GM11168 (cell line): ENCODE measurements at regions not wholly inside any gene's neighbourhood (a gene's known extent, or its start where the extent isn't known, plus 50 kb on each side); places are given as distances from the start of the nearest gene placed in this dataset.
"Not testable (repeated sequence)": the region's sequence is repeated elsewhere in the genome, so short reads cannot be mapped to it uniquely, and the experiment has no call there.

ENCODE experiments used
- in situ Hi-C: fragments of 300-500 bp; cut with MboI; formaldehyde crosslinking; loops from one replicate; pipeline ENCODE4 v1.12.0; 2022; ENCODE audit warnings: low sequenced_read_pairs; ENCODE audit not compliant: unreplicated experiment

GRCh38 chr1:29934255-29934772 lies 698.0 kb downstream of the PTPRU start:
- in situ Hi-C loops = no loop called here

GRCh38 chr1:29933067-29933466 lies 696.7 kb downstream of the PTPRU start:
- in situ Hi-C loops = no loop called here

- in situ Hi-C loops = no loop called here
Measured at GRCh38 chr1:29932626-29933025, 696.3 kb downstream of the PTPRU start.

- in situ Hi-C loops = no loop called here
Measured at GRCh38 chr1:29931477-29932175, 695.3 kb downstream of the PTPRU start.

- in situ Hi-C loops = no loop called here
Measured at GRCh38 chr1:29925058-29925457, 688.7 kb downstream of the PTPRU start.

GRCh38 chr1:29924017-29924431 lies 687.7 kb downstream of the PTPRU start:
- in situ Hi-C loops = no loop called here

- in situ Hi-C loops = no loop called here
Measured at GRCh38 chr1:29921741-29922140, 685.4 kb downstream of the PTPRU start.

GRCh38 chr1:29920784-29921183 lies 684.5 kb downstream of the PTPRU start:
- in situ Hi-C loops = no loop called here

GRCh38 chr1:29920316-29920715 lies 684.0 kb downstream of the PTPRU start:
- in situ Hi-C loops = no loop called here

- in situ Hi-C loops = not testable (repeated sequence)
Measured at GRCh38 chr1:29919041-29919440, 682.7 kb downstream of the PTPRU start.

GRCh38 chr1:29916656-29917369 lies 680.5 kb downstream of the PTPRU start:
- in situ Hi-C loops = no loop called here

- in situ Hi-C loops = no loop called here
Measured at GRCh38 chr1:29914936-29915335, 678.6 kb downstream of the PTPRU start.

GRCh38 chr1:29912425-29912824 lies 676.1 kb downstream of the PTPRU start:
- in situ Hi-C loops = no loop called here

GRCh38 chr1:29909962-29910361 lies 673.6 kb downstream of the PTPRU start:
- in situ Hi-C loops = no loop called here

GRCh38 chr1:29907596-29907995 lies 671.3 kb downstream of the PTPRU start:
- in situ Hi-C loops = no loop called here

GRCh38 chr1:29906927-29907326 lies 670.6 kb downstream of the PTPRU start:
- in situ Hi-C loops = no loop called here

- in situ Hi-C loops = no loop called here
Measured at GRCh38 chr1:29903548-29904166, 667.3 kb downstream of the PTPRU start.

- in situ Hi-C loops = no loop called here
Measured at GRCh38 chr1:29901624-29902325, 665.5 kb downstream of the PTPRU start.

GRCh38 chr1:29900712-29901111 lies 664.4 kb downstream of the PTPRU start:
- in situ Hi-C loops = no loop called here

GRCh38 chr1:29900104-29900679 lies 663.9 kb downstream of the PTPRU start:
- in situ Hi-C loops = no loop called here
